GM18519 (cell line): ENCODE measurements at regions not wholly inside any gene's neighbourhood (a gene's known extent, or its start where the extent isn't known, plus 50 kb on each side); places are given as distances from the start of the nearest gene placed in this dataset.
"Not testable (repeated sequence)": the region's sequence is repeated elsewhere in the genome, so short reads cannot be mapped to it uniquely, and the experiment has no call there.

Experiments
- ATAC-seq: cut with Tn5 transposase; IDR thresholded peaks from one replicate; pipeline ENCODE4 v1.9.1; 2021; ENCODE audit warnings: mild to moderate bottlenecking, moderate library complexity; ENCODE audit not compliant: unreplicated experiment, low FRiP score

GRCh38 chr10:53025765-53026164, 253.2 kb upstream of the MBL2 start:
- ATAC-seq: not testable (repeated sequence)

- ATAC-seq: no peak
Measured at GRCh38 chr10:53025172-53025711, 252.7 kb upstream of the MBL2 start.

- ATAC-seq: no peak
Measured at GRCh38 chr10:53023411-53023810, 250.8 kb upstream of the MBL2 start.

- no peak for ATAC-seq
Measured at GRCh38 chr10:53022611-53023088, 250.1 kb upstream of the MBL2 start.

DNA sequence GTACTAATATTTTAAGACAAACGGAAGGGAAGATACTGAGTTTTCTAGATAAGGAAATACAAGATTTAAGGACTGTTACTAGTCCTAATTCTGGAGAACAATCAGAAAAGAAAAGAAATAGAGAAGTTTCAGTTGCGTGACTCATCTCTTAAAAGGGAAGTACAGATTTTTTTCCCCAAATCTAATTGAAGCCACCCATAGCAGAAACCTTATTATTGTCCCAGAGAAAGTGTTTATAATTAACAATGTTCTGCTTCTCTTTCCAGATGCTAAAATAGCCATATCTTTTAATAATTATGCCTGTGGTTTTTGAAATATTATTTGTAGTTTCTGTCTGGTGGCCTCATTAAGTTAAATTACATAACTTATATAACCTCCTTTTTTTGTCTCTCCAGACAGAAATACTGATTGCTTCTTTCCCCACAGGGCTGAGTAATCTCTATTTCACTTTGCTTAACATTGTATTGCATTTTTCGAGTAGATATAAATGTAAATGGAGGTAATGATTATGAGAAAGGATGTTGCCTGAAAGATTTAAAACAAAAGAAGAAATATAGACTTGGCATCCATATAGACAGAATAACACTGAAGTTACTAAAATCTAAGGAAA, 240.7 kb upstream of the MBL2 start:
- peak; percentile 57 for ATAC-seq

GRCh38 chr10:53009961-53010907, 237.7 kb upstream of the MBL2 start:
- ATAC-seq: no peak

- ATAC-seq: no peak
Measured at GRCh38 chr10:53007527-53007842, 234.9 kb upstream of the MBL2 start.

- no peak for ATAC-seq
Measured at GRCh38 chr10:53006663-53007526, 234.3 kb upstream of the MBL2 start.

- ATAC-seq: no peak
Measured at GRCh38 chr10:53005612-53006345, 233.2 kb upstream of the MBL2 start.

GRCh38 chr10:53003094-53003493, 230.5 kb upstream of the MBL2 start:
- ATAC-seq: peak; percentile 78

DNA sequence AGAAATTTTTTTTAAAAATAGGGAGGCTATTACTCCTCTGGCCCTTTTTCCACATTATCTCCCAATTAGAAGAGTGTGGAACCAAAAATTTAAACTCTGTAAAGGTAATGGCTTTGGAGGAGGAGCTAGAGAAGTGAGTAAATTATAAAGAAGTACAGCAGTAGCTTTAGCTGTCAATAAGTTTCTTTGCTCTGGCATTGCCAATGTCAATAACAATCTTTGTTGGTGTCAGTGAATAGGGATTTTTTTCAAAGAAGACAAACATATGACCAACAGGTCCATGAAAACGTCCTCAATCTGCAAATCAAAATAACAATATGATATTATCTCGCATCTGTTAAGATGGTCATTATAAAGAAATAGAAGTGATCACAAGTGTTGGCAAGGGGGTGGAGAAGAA, 227.1 kb upstream of the MBL2 start:
- no peak for ATAC-seq

DNA sequence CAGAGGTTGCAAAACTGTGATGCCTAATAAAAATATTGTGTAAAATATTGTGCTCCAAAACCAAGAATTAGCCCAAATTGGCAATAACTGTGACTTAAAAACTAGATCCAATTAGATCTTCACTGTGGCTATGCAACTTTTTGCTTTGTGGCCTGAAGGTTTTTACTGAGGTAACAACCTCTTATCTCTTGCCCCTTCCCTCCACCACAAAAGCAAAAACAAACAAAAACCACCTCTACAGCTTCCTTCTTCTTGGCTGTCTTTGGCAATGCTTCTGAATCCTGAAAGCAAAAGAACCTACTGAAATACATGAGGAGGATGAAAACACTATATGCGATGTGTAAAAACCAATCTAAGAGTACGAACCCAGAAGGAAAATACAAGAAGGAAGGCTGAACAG, 226.7 kb upstream of the MBL2 start:
- ATAC-seq: no peak

DNA sequence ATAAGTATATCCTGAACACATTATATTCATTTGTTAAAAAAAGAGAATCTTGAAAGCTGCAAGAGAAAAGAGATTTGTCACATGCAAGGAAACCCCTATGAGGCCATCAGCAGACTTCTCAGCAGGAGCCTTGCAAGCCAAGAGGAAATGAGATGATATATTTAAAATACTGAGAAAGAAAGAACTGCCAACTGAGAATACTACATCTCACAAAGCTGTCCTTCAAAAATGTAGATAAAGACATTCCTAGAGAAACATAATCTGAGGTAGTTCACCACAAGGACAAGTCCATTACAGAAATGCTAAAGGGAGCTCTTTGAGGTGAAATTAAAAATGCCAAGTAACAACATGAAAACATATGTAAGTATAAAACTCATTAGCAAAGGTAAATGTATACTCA, 224.4 kb upstream of the MBL2 start:
- ATAC-seq: no peak

GRCh38 chr10:52994370-52994769, 221.8 kb upstream of the MBL2 start:
- ATAC-seq: no peak

DNA sequence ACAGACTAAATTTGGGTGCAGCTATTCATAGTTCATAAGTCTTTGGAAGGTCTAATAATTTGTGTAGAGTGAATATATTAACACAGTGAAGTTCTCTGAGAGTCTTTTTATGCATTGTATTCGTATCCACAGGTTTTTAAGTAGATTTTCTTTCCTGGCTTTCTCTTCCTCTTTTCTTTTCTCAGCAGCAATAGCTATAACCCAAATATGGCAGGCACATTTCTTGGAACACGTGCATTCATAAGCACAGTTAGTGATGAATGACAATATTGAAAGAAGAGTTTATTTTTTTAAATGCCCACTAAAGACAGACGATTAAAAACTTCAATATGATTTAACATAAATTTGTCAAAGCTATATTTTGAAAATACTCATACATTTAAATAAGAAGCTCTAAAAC, 220.5 kb upstream of the MBL2 start:
- ATAC-seq: no peak

DNA sequence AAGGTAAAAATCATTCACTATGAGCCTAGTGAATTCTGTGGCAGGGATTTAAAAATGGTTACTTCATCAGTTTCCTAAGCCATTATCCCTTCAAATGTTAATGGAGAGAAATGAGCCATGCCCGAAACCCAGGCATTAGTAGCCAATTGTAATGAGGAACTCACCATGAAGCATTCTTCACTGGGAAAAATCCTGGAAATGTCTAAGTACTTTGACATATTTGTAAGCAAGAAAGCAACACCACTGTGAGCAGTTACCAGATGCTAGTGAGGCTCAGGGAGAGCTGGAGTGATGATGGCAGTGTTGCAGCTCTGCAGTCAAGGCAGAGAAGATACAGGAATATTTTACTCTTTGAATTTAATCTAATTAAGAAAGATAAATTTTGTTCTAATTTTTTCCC, 220.0 kb upstream of the MBL2 start:
- ATAC-seq: no peak

DNA sequence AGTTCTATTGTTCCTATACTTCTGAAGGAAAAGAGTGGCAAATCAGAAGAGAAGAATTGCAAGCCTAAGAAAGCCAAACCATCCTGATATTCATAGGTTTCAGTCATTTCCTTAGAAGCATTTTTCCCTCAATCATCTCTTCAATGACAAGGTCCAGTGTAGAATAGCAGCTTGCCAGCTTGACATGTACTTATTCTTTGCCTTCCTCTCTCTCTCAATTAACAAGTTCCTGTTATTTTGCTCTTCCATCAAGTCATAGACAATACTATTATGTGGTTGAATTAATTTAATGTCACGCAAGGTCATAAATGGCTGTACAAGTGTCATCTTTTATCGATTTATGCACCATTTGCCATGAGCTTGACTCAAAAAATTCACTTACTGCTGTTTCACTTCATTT, 216.3 kb upstream of the MBL2 start:
- no peak for ATAC-seq

DNA sequence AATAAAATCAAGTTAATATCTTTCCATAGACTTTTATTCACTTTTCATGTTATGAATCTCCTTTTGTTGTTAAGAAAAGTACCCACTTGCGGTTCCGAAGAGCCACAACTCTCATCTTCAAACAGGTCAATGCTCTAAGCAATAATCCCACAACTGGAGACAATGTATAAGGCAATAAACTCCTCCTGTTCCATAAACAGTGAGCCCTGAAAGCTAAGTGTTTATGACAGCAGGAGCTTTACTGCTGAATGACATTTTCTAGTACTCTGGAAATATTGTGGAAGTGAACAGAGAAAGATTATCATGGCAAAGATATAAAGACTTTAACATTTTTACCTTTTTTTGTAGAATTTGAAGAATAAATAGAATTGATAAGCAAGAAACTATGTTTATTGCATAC, 213.5 kb upstream of the MBL2 start:
- ATAC-seq: no peak

- ATAC-seq: no peak
Measured at GRCh38 chr10:52984169-52984568, 211.6 kb upstream of the MBL2 start.
